Inflammatory macrophage treated with lipopolysaccharide for 4 hours (primary cell): ENCODE measurements at regions not wholly inside any gene's neighbourhood (a gene's known extent, or its start where the extent isn't known, plus 50 kb on each side); places are given as distances from the start of the nearest gene placed in this dataset.

ENCODE experiments used
- DNase-seq: peaks from one replicate; pipeline ENCODE4 v3.0.0-alpha.2; 2020

- peak; percentile 82 for DNase-seq
Observed at GRCh38 chr5:135246923-135247795, 151.9 kb downstream of the MACROH2A1 start.

- DNase-seq, result no peak
Observed at GRCh38 chr5:135246605-135246922, 152.5 kb downstream of the MACROH2A1 start.

GRCh38 chr5:135245521-135246499 lies 153.2 kb downstream of the MACROH2A1 start:
- DNase-seq, result peak; percentile 58

- no peak for DNase-seq
Observed at GRCh38 chr5:135244620-135245021, 154.4 kb downstream of the MACROH2A1 start.

GRCh38 chr5:135243556-135244285 lies 155.3 kb downstream of the MACROH2A1 start:
- no peak for DNase-seq

GRCh38 chr5:135242866-135243555 lies 156.0 kb downstream of the MACROH2A1 start:
- DNase-seq, result no peak

GRCh38 chr5:135242021-135242865 lies 156.8 kb downstream of the MACROH2A1 start:
- no peak for DNase-seq

GRCh38 chr5:135241536-135241935 lies 157.5 kb downstream of the MACROH2A1 start:
- DNase-seq, result no peak

- no peak for DNase-seq
Observed at GRCh38 chr5:135240781-135241360, 158.2 kb downstream of the MACROH2A1 start.

- DNase-seq, result no peak
Observed at GRCh38 chr5:135240283-135240633, 158.8 kb downstream of the MACROH2A1 start.

- DNase-seq, result no peak
Observed at GRCh38 chr5:135239453-135240282, 159.4 kb downstream of the MACROH2A1 start.

- no peak for DNase-seq
Observed at GRCh38 chr5:135238622-135239452, 160.2 kb downstream of the MACROH2A1 start.

GRCh38 chr5:135237748-135238103 lies 161.3 kb downstream of the MACROH2A1 start:
- no peak for DNase-seq

- no peak for DNase-seq
Observed at GRCh38 chr5:135236908-135237747, 161.9 kb downstream of the MACROH2A1 start.

- no peak for DNase-seq
Observed at GRCh38 chr5:135236228-135236907, 162.7 kb downstream of the MACROH2A1 start.

- no peak for DNase-seq
Observed at GRCh38 chr5:135235551-135236227, 163.3 kb downstream of the MACROH2A1 start.
